GM12873 (cell line): ENCODE measurements at regions not wholly inside any gene's neighbourhood (a gene's known extent, or its start where the extent isn't known, plus 50 kb on each side); places are given as distances from the start of the nearest gene placed in this dataset.

Experiments
- CTCF ChIP-seq: IDR thresholded peaks from 2 replicates; pipeline ENCODE4 v1.5.1; 2012; ENCODE audit warnings: low read depth, mild to moderate bottlenecking, moderate library complexity, low read length, control low read depth; ENCODE audit not compliant: insufficient read depth; ENCODE audit errors: missing control alignments

DNA sequence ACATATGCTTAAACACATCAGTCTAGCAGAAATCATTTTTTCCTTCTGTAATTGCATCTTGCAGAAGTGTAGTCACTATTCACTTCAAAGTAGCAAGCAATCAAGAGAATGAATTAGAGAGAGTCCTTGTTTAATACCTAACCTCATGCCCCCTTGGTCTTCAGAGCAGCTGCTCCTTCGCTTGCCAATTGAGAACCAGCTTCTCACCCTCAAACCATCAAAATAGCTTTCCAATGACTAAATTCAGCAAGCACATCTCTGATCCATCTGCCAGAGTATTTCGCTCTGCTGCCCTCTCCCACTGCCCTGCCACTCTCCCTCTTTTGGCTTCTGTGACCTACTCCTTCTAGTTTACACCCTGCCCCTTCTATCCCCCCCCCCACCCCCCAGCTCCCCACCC, 120.7 kb upstream of the AGAP1 start:
- no peak for TF ChIP-seq CTCF

DNA sequence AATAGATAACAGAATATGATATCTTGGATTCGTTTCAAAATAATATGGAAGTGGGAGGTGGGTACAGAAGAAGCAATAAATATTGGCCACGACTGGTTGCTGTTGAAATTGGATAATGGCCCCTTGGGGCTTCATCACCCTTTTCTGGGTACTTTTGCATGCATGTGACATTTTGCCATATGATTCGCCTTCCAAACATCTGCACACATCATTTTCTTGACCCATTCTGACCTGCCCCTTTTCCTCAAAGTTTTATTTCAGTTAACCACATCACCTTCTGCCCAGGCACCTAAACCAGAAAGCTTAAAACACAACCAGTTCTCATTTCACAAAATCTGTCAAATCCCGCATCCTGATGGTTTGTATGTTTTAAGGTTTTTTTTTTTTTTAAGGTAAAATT, 116.7 kb upstream of the AGAP1 start:
- TF ChIP-seq CTCF, result no peak

DNA sequence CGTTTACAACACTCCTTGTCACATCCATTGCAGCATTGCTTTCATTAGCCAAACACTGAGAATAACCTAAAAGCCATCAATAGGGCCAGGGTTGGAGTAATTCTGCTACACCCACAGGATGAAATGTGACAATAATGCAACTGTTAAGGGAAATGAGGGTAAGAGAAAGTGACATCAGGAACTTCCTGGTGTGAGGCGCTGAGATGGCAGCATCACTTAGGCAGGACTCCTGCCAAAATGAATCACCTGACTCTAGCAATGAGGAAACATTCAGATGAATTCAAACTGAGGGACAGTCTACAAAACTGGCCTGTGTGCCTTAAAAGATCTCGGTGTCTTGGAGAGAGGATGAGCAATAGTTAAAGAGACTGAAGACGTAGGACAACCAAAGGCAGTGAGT, 115.6 kb upstream of the AGAP1 start:
- no peak for TF ChIP-seq CTCF

DNA sequence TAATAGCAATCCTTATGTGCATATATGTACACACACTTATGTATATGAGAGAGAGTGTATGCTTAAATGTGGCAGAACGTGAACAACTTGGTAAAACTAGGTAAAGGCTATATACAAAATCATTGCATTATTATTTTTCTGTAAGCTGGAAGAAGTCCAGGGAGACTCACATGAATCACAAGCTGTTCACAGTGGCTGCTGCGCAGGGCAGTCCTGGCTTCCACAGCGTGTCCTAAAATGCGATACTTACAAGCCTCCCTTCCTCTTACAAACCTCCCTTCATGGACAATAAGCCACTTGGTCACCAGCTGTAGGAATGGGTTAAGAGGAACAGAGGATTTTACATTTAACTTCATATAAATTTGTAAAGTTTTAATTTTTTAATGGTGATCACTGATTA, 114.9 kb upstream of the AGAP1 start:
- TF ChIP-seq CTCF, result no peak

DNA sequence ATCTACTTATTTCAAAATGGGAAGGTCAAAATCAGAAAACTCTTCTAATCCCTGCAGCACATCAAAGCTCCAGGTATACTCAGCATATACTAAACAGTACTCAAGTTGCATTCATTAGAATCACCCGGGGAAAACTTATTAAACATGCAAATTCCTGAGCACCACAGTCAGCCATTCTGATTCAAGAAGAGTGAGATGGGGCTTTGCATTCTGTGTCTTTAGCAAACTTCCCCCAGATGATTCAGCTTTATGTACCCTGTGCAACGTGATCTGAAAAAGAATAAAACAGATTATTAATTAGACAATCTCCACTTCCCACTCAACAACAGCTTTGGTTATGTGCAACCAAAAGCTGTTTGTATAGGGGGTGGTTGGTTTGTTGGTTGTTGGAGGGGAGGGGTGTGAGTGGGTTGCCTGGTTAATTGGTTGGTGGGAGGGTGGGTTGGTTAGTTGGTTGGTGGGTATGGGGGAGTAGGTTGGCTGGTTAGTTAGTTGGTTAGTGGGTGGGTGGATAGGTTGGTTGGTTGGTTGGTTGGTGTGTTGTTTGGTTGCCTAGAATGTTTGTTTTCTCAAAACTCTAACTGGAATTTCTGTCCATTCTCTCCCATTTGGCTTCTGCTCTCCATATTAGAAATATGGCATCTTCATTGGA, 112.5 kb upstream of the AGAP1 start:
- TF ChIP-seq CTCF, result no peak

DNA sequence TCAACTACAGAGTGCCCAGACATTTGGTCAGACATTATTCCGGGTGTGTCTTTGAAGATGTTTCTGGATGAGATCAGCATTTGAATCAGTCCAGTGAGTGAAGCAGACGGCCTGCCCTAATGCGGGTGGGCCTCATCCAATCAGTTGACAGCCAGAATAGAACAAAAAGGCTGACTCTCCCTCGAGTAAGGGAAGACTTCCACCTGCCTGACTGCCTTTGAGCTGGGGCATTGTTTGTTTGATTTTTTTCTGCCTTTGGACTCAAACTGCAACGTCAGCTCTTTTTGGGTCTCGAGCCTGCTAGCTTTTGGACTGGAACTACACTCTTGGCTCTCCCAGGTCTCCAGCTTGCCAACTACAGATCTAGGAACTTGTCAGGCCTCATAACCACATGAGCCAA, 111.7 kb upstream of the AGAP1 start:
- TF ChIP-seq CTCF, result no peak

- no peak for TF ChIP-seq CTCF
Measured at GRCh38 chr2:235382601-235383000, 111.2 kb upstream of the AGAP1 start.

- TF ChIP-seq CTCF, result no peak
Measured at GRCh38 chr2:235383272-235383843, 110.5 kb upstream of the AGAP1 start.
